Panc1 (cell line): ENCODE measurements at regions not wholly inside any gene's neighbourhood (a gene's known extent, or its start where the extent isn't known, plus 50 kb on each side); places are given as distances from the start of the nearest gene placed in this dataset.

Source experiments
- CTCF ChIP-seq: fragments of 450-650 bp; IDR thresholded peaks from 2 replicates; pipeline ENCODE4 v1.5.1; 2017; ENCODE audit warnings: mild to moderate bottlenecking
- POLR2AphosphoS5 ChIP-seq: IDR thresholded peaks from 2 replicates; pipeline ENCODE4 v1.6.1; 2012; ENCODE audit warnings: mild to moderate bottlenecking, low read depth, low read length, moderate library complexity

- no peak for TF ChIP-seq CTCF
- TF ChIP-seq POLR2AphosphoS5: no peak
Observed at GRCh38 chr12:38424436-38424835, 107.9 kb downstream of the ALG10B start.
